ENCODE measurements at regions not wholly inside any gene's neighbourhood (a gene's known extent, or its start where the extent isn't known, plus 50 kb on each side); places are given as distances from the start of the nearest gene placed in this dataset.
"Not testable (repeated sequence)": the region's sequence is repeated elsewhere in the genome, so short reads cannot be mapped to it uniquely, and the experiment has no call there.

DNA sequence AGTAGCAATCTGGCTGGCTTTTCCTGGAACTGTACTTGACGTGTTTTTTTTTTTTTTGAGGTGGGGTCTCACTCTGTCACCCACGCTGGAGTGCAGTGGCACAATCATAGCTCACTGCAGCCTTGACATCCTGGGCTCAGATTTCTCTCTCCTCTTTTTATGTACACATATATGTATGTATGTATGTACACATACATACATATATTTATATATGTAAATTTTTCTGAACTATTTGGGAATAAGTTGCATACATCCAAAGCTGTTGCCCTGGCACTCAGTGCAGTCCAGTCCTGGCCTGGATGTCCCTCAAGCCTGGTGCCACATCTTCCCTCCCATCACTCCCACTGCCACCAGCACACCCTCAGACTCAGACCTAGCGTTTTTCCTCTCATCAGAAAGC, 89.0 kb upstream of the SHISA3 start:
- TF ChIP-seq, protein P1, sequence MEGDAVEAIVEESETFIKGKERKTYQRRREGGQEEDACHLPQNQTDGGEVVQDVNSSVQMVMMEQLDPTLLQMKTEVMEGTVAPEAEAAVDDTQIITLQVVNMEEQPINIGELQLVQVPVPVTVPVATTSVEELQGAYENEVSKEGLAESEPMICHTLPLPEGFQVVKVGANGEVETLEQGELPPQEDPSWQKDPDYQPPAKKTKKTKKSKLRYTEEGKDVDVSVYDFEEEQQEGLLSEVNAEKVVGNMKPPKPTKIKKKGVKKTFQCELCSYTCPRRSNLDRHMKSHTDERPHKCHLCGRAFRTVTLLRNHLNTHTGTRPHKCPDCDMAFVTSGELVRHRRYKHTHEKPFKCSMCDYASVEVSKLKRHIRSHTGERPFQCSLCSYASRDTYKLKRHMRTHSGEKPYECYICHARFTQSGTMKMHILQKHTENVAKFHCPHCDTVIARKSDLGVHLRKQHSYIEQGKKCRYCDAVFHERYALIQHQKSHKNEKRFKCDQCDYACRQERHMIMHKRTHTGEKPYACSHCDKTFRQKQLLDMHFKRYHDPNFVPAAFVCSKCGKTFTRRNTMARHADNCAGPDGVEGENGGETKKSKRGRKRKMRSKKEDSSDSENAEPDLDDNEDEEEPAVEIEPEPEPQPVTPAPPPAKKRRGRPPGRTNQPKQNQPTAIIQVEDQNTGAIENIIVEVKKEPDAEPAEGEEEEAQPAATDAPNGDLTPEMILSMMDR (IDR thresholded peaks at IDR 0.05; ENCODE audit: insufficient read depth, missing control alignments) = no peak
- FAIRE-seq = no peak
- no peak for DNase-seq (ENCODE audit: insufficient read length, low spot score)

DNA sequence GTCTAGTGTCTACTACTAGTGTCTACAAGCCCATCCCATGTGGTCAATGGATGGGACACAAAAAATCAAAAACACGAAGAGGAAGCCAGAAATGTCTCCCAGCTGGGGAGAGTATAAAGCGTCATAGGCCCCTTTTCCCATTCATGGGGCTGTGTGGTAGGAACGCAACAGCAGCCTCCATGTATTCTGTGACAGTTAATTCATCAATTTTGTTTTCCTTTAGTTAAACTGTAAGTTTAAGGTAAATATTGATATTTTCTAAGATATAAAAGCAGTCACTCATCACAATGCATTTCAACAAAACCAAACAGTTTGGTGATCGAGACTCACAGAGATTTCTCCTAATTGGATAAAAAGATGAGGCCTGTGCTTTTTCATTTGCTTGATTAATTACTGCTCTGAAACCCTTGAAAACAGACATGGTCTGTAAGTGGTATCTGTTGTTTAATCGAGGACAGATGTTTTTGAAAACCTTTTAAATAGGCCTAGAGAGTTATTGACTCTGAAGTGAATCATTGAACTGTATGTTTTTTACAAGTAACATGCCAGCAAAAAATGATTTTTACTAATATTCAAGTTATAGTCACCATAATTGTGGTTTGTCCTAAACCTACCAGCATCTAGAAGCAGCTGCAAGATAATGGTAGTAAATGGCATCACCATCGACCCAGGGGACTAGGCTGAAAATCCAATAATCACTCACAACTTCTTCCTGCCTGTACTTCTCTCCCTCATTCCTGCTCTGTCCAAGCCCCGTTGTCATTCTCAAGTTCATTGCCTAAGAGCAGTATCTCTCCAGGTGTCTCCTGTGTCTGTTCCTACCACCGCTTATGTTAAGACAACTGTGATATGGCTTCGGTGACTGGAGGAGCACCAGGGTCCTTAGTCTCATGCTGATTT, 87.7 kb upstream of the SHISA3 start:
- TF ChIP-seq, protein P1 (IDR thresholded peaks at IDR 0.05; ENCODE audit: insufficient read depth, missing control alignments) = no peak
- FAIRE-seq (no peak), DNase-seq (ENCODE audit: insufficient read length, low spot score) (no peak)

DNA sequence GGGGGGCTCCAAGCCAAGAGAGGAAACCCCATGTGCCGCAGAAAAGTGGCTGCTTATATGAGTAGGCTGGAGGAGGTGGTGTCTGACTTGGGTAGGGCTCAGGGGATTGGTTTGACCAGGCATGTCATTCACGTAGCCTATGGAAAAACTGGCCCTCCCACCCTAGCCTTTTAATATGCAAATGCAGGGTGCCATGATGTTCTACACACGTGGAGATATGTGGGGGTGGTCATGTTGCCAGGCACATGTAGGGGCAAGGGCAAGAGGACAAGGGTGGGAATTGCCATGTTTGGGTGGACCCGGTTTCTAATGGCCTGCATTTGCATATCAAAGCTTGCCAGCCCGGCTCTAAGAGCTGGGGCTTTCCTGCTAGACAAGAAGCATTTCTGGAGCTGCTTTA, 86.9 kb upstream of the SHISA3 start:
- no peak for DNase-seq (ENCODE audit: insufficient read length, low spot score)
- TF ChIP-seq, protein P1 (IDR thresholded peaks at IDR 0.05; ENCODE audit: insufficient read depth, missing control alignments) = no peak
- FAIRE-seq = no peak

DNA sequence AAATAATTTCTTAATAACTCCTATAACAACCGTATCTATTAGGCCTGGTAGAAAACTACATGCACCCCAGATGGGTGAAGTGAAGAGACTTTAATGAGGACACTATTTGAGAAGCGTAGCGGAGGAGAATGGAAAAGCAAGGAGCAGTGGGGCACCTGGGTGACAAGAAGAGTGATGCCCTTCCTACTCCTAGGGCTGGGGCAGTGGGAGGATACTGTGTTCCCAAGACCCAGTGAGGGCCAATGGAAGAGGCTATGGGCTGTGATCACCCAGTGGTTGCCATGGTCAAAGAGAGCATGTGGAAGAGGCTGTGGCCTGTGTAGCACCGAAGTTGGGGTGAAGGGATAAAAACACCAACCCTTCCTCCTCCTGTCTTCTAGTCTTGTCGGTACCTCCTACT, 86.5 kb upstream of the SHISA3 start:
- TF ChIP-seq, protein P1 (IDR thresholded peaks at IDR 0.05; ENCODE audit: insufficient read depth, missing control alignments) = no peak
- FAIRE-seq (no peak), DNase-seq (ENCODE audit: insufficient read length, low spot score) (no peak)

DNA sequence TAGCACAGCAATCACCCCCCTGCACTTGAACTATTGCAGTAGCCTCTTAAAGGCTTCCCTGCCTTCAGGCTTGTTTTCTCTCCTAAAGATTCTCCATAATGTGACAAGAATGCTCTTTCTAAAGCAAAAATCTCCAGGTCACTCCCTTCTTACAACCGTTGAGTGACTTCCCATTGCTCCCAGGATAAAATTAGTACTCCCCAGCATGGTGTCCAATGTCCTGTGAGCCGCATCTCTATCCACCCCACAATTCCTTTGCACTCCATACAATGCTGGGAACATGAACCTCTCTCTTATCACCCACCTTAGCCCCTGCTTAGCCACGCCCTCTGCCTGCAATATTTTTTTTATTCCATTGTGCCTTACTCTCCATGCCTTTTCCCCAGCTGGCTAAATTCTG, 85.7 kb upstream of the SHISA3 start:
- TF ChIP-seq, protein P1 (IDR thresholded peaks at IDR 0.05; ENCODE audit: insufficient read depth, missing control alignments) = no peak
- no peak for DNase-seq (ENCODE audit: insufficient read length, low spot score)
- no peak for FAIRE-seq

DNA sequence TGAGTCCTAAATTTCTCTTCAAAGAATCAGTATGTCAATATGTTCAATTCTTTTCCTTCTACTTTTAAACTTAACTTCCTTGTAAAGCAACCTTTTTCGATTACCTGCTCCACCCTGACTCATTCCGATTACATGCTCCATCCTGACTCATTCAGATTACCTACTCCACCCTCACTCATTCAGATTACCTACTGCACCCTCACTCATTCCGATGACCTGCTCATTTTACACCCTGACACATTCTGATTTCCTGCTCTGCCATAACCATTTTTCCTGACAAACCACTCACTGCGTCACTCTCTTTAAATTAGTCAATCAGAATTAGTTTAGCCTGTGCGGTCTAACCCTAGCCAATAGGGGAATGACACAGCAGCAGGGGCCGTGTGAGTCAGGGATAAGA, 83.9 kb upstream of the SHISA3 start:
- DNase-seq (ENCODE audit: insufficient read length, low spot score); FAIRE-seq: not testable (repeated sequence)

DNA sequence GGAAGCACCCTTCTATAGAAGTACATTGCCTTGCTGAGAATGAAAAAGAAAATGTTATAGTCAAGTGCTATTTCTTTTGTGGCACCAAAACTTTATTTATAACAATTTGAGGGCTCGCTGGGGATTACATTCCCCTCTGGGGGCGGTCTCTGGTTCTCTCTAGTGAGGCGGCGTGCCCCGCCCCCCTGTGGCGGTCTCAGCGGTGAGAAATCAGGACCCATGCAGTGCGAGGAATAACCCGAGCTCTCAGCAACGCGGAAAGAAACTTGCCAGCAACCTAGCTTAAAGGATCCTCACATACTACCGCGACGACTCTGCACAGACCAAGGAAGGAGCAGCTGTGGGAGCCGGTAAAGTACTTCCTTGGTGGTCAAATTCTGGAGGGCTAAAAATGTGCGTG, 83.4 kb upstream of the SHISA3 start:
- DNase-seq (ENCODE audit: insufficient read length, low spot score) (no peak), FAIRE-seq (no peak)
- TF ChIP-seq, protein P1 (IDR thresholded peaks at IDR 0.05; ENCODE audit: insufficient read depth, missing control alignments) = no peak
